GM19240 (cell line): ENCODE measurements at regions not wholly inside any gene's neighbourhood (a gene's known extent, or its start where the extent isn't known, plus 50 kb on each side); places are given as distances from the start of the nearest gene placed in this dataset.
"Not testable (repeated sequence)": the region's sequence is repeated elsewhere in the genome, so short reads cannot be mapped to it uniquely, and the experiment has no call there.

Experiments used
- DNase-seq: peaks from one replicate; pipeline ENCODE4 v3.0.0; 2011; ENCODE audit warnings: low spot score; ENCODE audit not compliant: insufficient read length

DNA sequence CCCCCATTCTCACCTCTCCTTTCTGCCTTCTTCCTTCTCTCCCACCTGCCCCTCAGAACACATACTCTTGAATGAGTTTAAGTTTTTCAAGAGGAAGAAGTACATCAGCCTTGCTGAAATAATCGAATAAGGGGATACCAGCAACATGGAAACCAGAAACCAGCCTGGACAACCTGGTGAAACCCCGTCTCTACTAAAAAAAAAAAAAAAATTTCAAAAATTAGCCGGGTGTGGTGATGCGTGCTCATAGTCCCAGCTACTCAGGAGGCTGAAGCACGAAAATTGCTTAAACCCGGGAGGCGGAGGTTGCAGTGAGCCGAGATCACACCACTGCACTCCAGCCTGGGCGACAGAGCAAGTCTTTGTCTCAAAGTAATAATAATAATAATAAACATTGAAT, 75.0 kb upstream of the SLC1A4 start:
- DNase-seq: no peak

DNA sequence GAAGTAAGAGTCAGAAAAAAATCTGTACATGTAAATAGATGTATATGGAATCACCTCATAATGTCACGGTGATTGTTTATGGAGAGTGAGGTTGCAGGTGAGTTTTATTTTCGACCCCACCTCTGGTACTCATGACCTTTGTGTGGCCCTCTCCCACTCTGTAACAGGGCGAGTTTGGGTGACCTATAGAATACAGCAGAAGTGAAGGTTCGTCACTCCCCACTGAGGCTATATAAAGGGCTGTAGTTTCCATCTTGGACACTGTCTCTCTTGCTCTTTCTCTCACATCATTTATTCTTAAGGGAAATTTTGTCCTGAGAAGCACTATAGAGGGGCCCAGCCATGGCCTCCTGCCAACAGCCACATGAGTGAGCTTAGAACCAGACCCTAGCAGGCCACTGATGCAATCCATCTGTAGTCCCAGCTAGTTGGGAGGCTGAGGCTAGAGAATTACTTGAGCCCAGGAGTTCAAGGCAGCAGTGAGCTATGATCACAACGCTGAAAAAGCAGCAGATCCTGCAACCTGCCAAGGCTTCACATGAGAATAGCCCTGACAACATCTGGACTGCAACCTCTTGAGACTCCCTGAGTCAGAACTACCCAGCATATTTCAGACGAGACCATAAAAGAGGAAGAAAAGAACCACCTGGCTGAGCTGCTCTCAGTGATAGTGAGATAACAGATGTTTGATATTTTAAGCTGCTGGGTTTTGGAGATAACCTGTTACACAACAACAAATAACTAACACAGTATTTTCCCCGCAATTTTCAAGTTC, 74.3 kb upstream of the SLC1A4 start:
- DNase-seq: no peak

DNA sequence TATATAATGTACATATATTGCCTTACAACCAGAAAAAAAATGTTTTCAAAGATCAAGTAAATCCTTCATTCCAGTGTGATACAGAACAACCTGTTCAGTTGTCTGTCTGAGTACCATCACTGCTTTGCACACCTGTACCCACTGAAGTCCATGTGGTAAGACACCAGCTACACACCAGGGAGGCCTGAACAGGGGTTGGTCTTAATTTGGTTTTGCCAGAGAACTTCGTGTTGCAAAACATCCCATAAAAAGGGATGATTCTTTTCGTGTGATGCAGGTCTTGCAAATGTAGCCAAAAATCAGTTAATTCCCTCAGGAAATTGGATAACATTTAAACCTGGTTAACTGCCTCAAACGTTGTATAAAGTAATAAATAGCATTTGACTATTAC, 73.7 kb upstream of the SLC1A4 start:
- no peak for DNase-seq

DNA sequence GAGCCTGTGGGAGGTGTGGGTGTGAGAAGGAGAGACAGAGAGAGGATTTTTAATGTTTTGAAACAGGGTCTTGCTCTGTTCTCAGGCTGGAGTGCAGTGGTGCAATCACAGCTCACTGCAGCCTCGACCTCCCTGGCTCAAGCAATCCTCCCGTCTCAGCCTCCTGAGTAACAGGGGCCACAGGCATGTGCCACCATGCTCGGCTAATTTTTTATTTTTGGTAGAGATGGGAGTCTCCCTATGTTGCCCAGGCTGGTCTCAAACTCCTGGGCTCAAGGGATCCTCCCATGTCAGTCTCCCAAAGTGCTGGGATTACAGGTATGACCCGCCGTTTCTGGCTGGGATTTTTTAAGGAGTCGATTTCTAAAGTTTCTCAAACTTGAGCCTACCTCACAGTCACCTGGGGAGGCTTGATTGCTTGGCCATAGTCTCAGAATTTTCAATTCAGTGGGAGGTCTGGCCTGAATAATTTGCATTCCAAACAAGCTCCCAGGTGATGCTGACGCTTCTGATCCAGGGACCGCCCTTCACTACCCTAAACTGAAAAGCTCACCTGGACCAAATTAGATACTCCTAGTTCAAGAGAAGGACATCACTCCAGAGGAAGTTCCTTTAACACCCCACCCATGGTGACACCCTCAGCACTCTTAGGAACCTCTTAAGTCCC, 70.8 kb upstream of the SLC1A4 start:
- DNase-seq: no peak

DNA sequence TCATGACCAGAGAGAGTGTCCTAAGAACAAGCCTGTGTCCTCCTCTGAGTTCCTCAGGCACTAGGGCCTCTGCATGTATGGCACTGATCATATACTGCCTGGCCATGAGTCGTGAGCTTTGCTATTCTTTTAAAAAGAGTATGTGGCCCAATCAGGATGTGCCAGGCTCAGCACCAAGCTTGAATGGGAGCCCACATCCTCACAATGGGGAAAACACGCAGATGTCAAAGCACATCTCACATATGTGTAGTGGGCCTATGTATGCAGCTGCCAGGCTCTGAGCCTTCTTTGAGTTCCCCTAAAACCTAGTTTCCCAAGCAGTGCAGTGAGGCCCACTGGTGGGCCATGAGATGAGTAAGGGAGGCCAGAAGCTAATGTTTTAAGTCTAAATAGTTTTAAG, 69.9 kb upstream of the SLC1A4 start:
- DNase-seq: no peak

- no peak for DNase-seq
Observed at GRCh38 chr2:64922482-64923384, 66.5 kb upstream of the SLC1A4 start.

DNA sequence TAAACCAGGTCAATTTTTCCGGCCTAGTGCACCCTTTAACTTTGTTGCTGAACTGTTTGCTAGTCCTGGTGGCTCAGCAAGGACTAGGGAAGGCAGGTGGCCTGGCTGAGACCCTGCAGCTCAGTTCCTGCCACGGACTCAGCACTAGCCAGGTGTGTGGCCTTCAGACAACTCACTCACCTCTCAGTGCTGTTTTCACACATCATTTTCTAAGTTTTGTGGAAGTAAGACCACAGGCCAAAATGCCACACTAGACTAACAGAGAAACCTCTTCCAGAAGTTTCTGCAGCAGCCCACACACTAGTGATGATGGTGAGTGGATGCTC, 65.9 kb upstream of the SLC1A4 start:
- no peak for DNase-seq

DNA sequence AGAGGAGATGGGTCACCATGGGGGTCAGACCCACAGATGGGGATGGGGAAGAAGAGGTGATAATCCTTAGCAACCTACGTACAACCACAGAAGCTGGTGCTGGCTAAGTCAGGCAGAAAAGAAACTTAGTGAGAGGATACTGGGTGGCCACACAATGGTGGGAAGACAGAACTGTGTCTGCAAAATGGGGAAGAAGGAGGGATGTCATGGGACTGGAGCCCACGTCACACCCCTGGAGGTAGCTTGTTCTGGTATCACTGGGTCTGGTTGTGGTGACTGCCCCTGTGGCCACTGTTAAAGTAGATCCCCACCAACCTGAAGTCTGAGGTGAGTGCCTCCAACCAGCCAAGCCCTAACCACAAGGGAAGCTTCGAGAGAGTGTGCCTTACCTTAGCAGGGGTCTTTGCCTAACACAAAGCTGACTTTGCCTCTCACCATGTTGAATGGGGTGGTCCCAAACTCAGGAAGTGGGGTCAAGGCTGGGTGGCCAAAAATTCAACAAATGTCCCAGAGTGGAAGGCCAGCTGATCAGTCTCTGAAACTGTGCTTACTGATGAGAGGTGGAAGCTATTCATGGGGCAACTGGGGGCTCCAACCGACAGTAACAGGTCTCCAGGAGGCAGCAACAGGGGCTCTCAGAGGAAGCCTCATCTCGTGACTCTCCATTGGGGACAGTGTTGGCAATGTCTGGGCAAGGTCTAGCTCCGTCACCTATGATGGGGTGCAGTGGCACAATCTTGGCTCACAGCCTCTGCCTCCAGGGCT, 64.8 kb upstream of the SLC1A4 start:
- DNase-seq: no peak

GRCh38 chr2:64925930-64926722, 63.1 kb upstream of the SLC1A4 start:
- not testable (repeated sequence) for DNase-seq

GRCh38 chr2:64928813-64929212, 60.4 kb upstream of the SLC1A4 start:
- DNase-seq: no peak

GRCh38 chr2:64929333-64929732, 59.9 kb upstream of the SLC1A4 start:
- no peak for DNase-seq

DNA sequence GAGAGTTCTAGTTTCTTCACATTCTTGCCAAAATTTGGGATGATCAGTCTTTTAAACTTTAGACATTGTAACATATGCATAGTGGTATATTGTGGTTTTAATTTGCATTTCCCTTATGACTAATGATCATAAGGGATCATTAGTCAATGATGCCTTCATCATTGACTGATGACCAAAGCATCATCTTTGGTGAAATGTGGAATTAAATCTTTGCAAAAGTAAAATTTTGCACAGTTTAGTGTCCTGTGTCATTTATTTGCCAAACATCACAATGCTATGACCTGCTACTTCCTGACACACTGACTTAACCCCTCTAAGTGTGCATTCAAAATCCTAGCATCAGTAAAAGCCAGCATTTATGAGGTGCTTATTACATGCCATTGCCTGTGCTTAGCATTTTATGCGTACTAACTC, 58.9 kb upstream of the SLC1A4 start:
- DNase-seq: no peak

DNA sequence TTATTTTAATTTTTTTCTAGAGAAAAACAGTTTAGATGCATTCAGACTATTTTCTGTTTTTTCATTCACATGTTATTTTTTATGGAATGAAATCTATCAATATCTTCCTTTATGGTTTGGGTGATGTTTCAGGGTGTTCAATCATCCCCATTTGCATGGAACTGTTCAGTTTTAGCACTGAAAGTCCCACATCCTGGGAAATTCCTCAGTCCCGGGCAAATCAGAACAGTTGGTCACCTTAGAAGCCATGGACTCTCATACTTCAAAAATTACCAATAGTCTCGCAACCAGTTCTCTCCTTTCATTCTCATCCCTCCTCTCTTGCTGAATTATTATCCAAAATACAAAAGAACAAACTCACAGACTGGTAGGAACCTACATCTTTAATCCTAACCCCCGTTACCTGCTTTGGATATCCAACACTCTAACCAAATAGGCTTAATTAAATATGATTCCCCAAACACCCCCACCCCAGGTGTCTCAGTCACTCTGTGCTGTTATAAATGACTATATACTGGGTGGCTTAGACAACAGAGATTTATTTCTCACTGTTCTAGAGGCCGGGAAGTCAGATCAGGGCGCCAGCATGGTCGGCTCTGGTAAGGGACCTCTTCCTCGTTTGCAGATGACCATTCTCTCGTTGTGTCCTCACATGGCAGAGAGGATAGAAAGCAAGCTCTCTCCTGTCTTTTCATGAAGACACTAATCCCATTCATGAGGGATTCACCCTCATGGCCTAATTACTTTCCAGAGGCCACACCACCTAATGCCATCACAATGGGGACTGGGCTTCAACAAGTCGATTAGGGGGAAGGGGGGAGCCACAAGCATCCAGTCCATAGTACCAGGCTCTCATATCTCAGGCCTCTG, 57.7 kb upstream of the SLC1A4 start:
- no peak for DNase-seq

DNA sequence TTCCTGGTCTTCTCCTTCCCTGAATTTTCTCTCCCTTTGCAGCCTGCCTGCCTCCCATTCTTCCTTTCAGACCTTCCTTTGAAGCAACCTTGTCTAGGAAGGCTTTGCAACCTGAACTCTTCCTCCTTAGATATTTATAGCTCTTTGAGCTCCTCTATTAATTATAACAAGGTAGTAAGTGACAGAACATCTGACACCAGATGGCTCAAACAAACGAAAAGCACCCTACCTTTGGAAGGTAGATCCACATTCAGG, 57.2 kb upstream of the SLC1A4 start:
- DNase-seq: no peak

- DNase-seq: peak; percentile 61
Observed at GRCh38 chr2:64932371-64933216, 56.6 kb upstream of the SLC1A4 start.

GRCh38 chr2:64934530-64934929, 54.7 kb upstream of the SLC1A4 start:
- DNase-seq: no peak

- DNase-seq: no peak
Observed at GRCh38 chr2:64936809-64937208, 52.4 kb upstream of the SLC1A4 start.

DNA sequence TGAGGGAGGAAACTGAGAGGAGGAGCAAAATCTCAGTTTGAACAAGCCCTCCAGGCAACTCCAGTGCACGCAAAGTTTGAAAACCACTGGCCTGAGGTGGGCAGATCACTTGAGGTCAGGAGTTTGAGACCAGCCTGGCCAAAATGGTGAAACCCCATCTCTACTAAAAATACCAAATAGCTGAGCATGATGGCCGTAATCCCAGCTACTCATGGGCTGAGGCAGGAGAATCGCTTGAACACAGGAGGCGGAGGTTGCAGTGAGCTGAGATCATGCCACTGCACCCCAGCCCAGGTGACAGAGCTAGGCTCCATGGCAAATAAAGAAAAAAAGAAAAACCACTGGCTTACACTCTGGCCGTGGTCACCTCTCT, 51.9 kb upstream of the SLC1A4 start:
- not testable (repeated sequence) for DNase-seq
